T-cell (primary cell): ENCODE measurements at regions not wholly inside any gene's neighbourhood (a gene's known extent, or its start where the extent isn't known, plus 50 kb on each side); places are given as distances from the start of the nearest gene placed in this dataset.
"Not testable (repeated sequence)": the region's sequence is repeated elsewhere in the genome, so short reads cannot be mapped to it uniquely, and the experiment has no call there.

Experiments
- ATAC-seq, 4 experiments: fragments of 200-7000 bp in 3 of 4; fragments of 150-1000 bp in 1 of 4; cut with Tn5 transposase; replicated peaks in 1 of 4; 1 replicate in 3 of 4; 2 replicates in 1 of 4; pipeline ENCODE4 v1.10.0; 2021; ENCODE audit warnings: moderate library complexity in 3 of 4, mild to moderate bottlenecking in 2 of 4, moderate number of reproducible peaks in 1 of 4
- CTCF ChIA-PET, 2 donors: fragments of 300-600 bp; sonication (Branson Sonifier 250); formaldehyde crosslinking; loops; one replicate each; lab custom pipeline; 2022; ENCODE audit warnings: antibody characterized with exemption in 2 of 2; lab: Charles Lee
- POLR2A ChIA-PET, 2 donors: fragments of 300-600 bp; sonication (Branson Sonifier 250); formaldehyde crosslinking; loops; one replicate each; lab custom pipeline; 2022; ENCODE audit warnings: antibody characterized with exemption in 2 of 2; lab: Charles Lee
- DNase-seq, 35 experiments: peaks; one replicate each; pipeline versions ENCODE4 v3.0.0 to v3.0.0-alpha.2; 2013 to 2023
- H3K27ac ChIP-seq: one replicate; pipeline ENCODE4 v1.5.1; 2013; ENCODE audit warnings: low read length
- H3K27me3 ChIP-seq, 2 experiments: replicated peaks in 1 of 2; 1 replicate in 1 of 2; 2 replicates in 1 of 2; pipeline versions ENCODE4 v1.6.1 to v1.7.0; 2013; ENCODE audit warnings: low read length in 1 of 2, mixed read lengths in 1 of 2; ENCODE audit not compliant: control insufficient read depth in 2 of 2, insufficient read depth in 2 of 2; ENCODE audit errors: extremely low read depth in 1 of 2
- H3K36me3 ChIP-seq, 2 donors: 1 replicate in 1 of 2; 2 replicates in 1 of 2; pipeline versions ENCODE4 v1.6.1 to v1.7.0; 2013; ENCODE audit warnings: low read length in 1 of 2; ENCODE audit not compliant: control insufficient read depth in 2 of 2, insufficient read depth in 1 of 2; ENCODE audit errors: extremely low read depth in 1 of 2
- H3K4me1 ChIP-seq, 2 experiments: 1 replicate in 1 of 2; 2 replicates in 1 of 2; pipeline versions ENCODE4 v1.6.1 to v1.7.0; 2013; ENCODE audit warnings: low read length in 2 of 2, mixed read lengths in 1 of 2; ENCODE audit not compliant: insufficient read depth in 2 of 2, control insufficient read depth in 1 of 2; ENCODE audit errors: extremely low read depth in 1 of 2
- H3K4me3 ChIP-seq, 2 donors: 1 replicate in 1 of 2; 2 replicates in 1 of 2; pipeline versions ENCODE4 v1.5.1 to v1.7.0; 2013; ENCODE audit warnings: mild to moderate bottlenecking in 2 of 2, low read length in 1 of 2, moderate library complexity in 1 of 2; ENCODE audit not compliant: control insufficient read depth in 1 of 2; ENCODE audit errors: extremely low read depth in 1 of 2
- H3K9me3 ChIP-seq: 2 replicates; pipeline ENCODE4 v1.7.0; 2013
- H3K27ac Mint-ChIP-seq, 2 donors: one replicate each; pipeline ENCODE4 v1.8.0; 2020 to 2021; ENCODE audit warnings: mild to moderate bottlenecking in 2 of 2, mixed read lengths in 2 of 2
- H3K27me3 Mint-ChIP-seq, 2 donors: one replicate each; pipeline ENCODE4 v1.8.0; 2021 to 2022; ENCODE audit warnings: mixed read lengths in 2 of 2
- H3K36me3 Mint-ChIP-seq: one replicate; pipeline ENCODE4 v1.8.0; 2021; ENCODE audit warnings: mixed read lengths
- H3K4me1 Mint-ChIP-seq, 3 donors: one replicate each; pipeline ENCODE4 v1.8.0; 2020 to 2022; ENCODE audit warnings: mixed read lengths in 3 of 3, mild to moderate bottlenecking in 1 of 3
- H3K4me3 Mint-ChIP-seq, 3 donors: one replicate each; pipeline ENCODE4 v1.8.0; 2020 to 2022; ENCODE audit warnings: mild to moderate bottlenecking in 3 of 3, mixed read lengths in 3 of 3, moderate library complexity in 3 of 3
- H3K9me3 Mint-ChIP-seq, 3 donors: one replicate each; pipeline ENCODE4 v1.8.0; 2020 to 2022; ENCODE audit warnings: mixed read lengths in 3 of 3
- WGBS: methylation state at CpG from one replicate; pipeline ENCODE4 v1.1.5; 2013; ENCODE audit warnings: missing lambda C conversion rate; ENCODE audit not compliant: insufficient coverage; 5-methylcytosine and 5-hydroxymethylcytosine counted together

DNA sequence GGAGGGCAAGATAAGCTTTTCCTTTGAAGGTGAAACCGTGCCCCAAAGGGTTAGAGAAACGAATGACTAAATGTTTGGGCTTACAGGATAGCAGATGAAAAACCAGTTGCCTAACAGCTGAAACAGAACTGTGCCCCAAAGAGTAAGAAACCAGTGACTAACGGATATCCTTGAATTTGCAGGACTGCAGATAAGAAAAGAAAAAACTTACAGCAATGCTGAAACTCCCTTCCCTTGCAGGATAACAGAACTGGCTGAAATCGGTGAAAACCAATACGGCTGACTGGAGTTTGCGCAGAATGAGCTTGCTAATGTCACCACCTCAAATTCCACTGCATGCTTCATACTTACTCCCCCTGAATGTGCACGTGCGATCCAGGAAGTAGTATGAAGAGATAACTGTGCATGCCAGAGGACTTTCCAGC lies 175.2 kb upstream of the NLRP1 start:
- Histone ChIP-seq H3K27ac (no peak overlapping the region), H3K9me3 (no peaks in the 10 kb centered on the region), H3K4me1 (no peaks in the 10 kb centered on the region), H3K4me3 (no peak overlapping the region), H3K27me3 (peaks cover 0 to 33% of the 10 kb centered on the region in 2 experiments), H3K36me3 (no peaks in the 10 kb centered on the region)
- Mint-ChIP-seq H3K27me3 (peaks cover 36 to 37% of the 10 kb centered on the region in 2 donors), H3K9me3 (no peaks in the 10 kb centered on the region), H3K4me1 (no peaks in the 10 kb centered on the region), H3K4me3 (no peak overlapping the region), H3K36me3 (no peaks in the 10 kb centered on the region), H3K27ac (no peak overlapping the region)
- 30% methylated on average over 3 of the region's 8 CpGs for WGBS
- ChIA-PET CTCF (no interaction called here), POLR2A (no interaction called here)
- DNase-seq (no peak), ATAC-seq (no peak)

DNA sequence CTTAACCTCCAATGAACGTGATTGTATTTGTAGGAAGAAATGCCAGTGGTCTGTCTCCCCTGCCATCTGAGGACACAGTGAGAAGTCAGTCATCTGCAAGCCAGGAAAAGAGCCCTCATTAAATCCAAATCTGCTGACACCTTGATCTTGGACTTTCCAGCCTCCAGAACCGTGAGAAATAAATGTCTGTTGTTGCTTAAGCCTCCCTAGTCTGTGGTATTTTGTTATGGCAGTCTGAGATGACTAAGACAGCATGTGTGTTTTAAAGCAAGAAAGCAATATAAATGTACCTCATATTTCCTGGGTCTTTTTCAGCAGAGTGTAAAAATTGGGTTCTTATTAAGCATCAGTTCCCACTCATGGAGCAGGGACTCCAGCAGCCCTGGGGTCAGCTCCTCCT lies 177.9 kb upstream of the NLRP1 start:
- WGBS: no CpG with 5 or more reads among the region's 2 CpGs
- Mint-ChIP-seq H3K27ac (no peak overlapping the region), H3K4me1 (no peaks in the 10 kb centered on the region), H3K9me3 (no peaks in the 10 kb centered on the region), H3K36me3 (no peaks in the 10 kb centered on the region), H3K4me3 (no peak overlapping the region), H3K27me3 (peaks cover 30 to 33% of the 10 kb centered on the region in 2 donors)
- Histone ChIP-seq H3K9me3 (no peaks in the 10 kb centered on the region), H3K27ac (no peak overlapping the region), H3K4me3 (no peak overlapping the region), H3K27me3 (peaks cover 0 to 37% of the 10 kb centered on the region in 2 experiments), H3K4me1 (no peaks in the 10 kb centered on the region), H3K36me3 (no peaks in the 10 kb centered on the region)
- ATAC-seq: no peak
- CTCF ChIA-PET: no interaction called here
- DNase-seq: no peak
- POLR2A ChIA-PET: no interaction called here

DNA sequence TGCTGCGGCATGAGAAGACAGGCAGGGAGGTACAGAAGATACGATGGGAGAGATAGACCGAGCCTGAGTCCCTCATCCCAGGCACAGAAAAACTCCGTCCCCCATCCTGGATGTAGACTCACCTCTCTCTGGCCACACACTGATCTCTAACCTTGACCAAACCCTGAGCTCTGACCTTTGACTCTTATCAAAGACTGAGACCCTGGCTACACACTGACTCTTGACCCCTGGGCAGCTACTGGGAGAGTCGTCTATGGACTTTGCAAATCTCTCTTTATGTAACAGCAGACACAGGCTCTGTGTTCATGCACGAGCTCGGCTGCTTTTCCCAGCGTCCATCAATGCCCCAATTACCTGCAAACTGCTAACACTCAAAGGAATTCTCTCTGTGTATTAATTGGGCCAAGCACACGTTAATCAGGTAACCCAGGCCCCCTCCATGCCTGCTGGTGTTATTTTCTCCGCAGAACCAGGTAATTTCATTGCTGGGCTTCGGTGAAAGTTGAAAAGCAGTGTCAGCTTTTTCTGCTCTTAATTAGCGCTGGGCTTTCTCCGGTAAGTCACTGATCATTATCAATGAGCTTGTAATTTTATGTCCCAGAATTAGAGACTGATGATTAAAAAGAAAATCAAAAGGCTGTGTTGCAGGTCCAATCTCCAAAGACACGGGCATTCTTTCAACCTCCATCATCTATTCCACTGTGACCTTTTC lies 179.4 kb upstream of the NLRP1 start:
- DNase-seq (no peak), ATAC-seq (no peak)
- POLR2A ChIA-PET: no interaction called here
- Histone ChIP-seq H3K27ac (no peak overlapping the region), H3K9me3 (no peaks in the 10 kb centered on the region), H3K36me3 (no peaks in the 10 kb centered on the region), H3K4me1 (no peaks in the 10 kb centered on the region), H3K27me3 (peaks cover 0 to 29% of the 10 kb centered on the region in 2 experiments), H3K4me3 (no peak overlapping the region)
- Mint-ChIP-seq H3K27ac (no peak overlapping the region), H3K4me1 (no peaks in the 10 kb centered on the region), H3K36me3 (no peaks in the 10 kb centered on the region), H3K4me3 (no peak overlapping the region), H3K9me3 (no peaks in the 10 kb centered on the region), H3K27me3 (peaks cover 26 to 34% of the 10 kb centered on the region in 2 donors)
- WGBS: 67% methylated on average over 7 of the region's 14 CpGs
- CTCF ChIA-PET: no interaction called here

DNA sequence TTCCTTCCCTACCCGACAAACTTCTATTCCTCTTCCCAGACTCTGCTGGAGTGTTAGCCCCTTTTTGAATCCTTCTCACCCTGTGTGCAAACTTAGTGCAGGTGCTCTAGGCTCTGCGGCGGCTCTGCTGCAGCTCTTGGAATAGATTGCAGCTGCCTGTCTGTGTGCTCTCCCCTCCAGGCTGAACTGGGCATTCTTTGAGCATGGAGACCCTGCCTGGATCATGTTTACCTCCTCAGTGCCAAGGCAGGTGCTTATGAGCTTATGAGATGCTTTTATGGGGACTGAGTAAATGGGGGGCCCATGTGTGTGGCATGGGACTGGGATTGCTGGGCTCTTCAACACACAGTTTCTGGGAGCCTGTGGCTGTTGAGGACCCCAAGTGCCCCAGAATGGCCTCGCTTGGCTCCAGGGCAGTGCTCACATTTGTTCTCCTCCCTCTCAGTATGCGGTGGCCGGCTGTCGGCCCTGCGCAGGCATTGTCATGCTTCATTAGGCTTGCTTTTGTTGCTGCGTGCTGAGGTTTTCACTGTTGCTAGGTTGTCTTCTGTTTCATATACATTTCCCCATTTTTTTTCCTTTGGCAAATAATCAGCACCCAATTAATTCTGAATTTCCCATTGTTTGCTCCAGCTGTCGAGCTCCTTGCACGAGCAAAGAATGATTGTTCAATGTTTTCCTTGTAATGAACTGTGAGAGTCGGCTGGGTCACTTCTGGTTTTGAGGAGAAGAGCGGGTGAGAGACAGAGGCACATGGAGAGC lies 185.5 kb upstream of the NLRP1 start:
- Mint-ChIP-seq H3K27ac (no peak overlapping the region), H3K36me3 (no peaks in the 10 kb centered on the region), H3K4me1 (no peaks in the 10 kb centered on the region), H3K27me3 (peaks cover 16 to 21% of the 10 kb centered on the region in 2 donors), H3K4me3 (no peak overlapping the region), H3K9me3 (no peaks in the 10 kb centered on the region)
- DNase-seq (no peak), ATAC-seq (no peak)
- CTCF ChIA-PET: no interaction called here
- peaks cover 0 to 23% of the 10 kb centered on the region in 2 experiments for H3K27me3 ChIP-seq
- H3K4me1 ChIP-seq: no peaks in the 10 kb centered on the region
- H3K36me3 ChIP-seq: no peaks in the 10 kb centered on the region
- H3K27ac ChIP-seq: no peak overlapping the region
- no peak overlapping the region for H3K4me3 ChIP-seq
- 69% methylated on average over 11 of the region's 13 CpGs for WGBS
- no peaks in the 10 kb centered on the region for H3K9me3 ChIP-seq
- POLR2A ChIA-PET: no interaction called here

DNA sequence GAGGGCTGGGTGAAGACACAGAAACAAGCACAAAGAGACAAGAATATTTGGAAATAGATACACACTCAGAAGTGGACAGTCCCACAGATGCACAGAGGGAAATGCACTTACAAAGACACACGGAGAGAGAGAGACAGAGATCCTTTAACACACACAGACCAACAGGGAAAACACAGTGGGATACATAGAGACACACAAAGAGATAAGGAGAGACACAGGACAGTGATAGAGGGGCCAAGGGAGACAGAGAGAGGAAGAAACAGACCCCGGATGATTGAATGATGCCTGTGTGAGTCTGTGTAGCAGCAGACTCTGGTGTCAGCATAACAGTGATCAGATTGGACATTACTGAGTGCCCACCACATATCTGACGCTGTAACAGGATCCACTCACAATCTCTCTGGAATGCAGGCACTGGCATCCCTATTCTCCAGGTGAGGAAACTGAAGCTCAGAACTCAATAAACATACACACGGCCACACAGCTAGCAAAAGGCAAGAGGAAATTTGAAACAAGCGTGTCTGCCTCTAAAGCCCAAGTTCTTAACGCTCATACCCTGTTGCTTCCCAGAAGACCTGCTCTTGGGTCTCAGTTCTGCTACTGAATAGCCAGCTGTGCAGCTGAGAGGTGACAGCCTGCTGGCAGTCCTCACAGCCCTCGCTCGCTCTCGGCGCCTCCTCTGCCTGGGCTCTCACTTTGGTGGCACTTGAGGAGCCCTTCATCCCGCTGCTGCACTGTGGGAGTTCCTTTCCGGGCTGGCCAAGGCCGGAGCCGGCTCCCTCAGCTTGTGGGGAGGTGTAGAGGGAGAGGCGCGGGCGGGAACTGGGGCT lies 186.3 kb upstream of the NLRP1 start:
- H3K9me3 ChIP-seq: no peaks in the 10 kb centered on the region
- H3K36me3 ChIP-seq: no peaks in the 10 kb centered on the region
- ATAC-seq: no peak
- H3K27ac ChIP-seq: no peak overlapping the region
- H3K36me3 Mint-ChIP-seq: no peaks in the 10 kb centered on the region
- no peak for DNase-seq
- no peak overlapping the region for H3K4me3 Mint-ChIP-seq
- no peaks in the 10 kb centered on the region for H3K4me1 Mint-ChIP-seq
- no peaks in the 10 kb centered on the region for H3K4me1 ChIP-seq
- ChIA-PET POLR2A (no interaction called here), CTCF (no interaction called here)
- H3K27me3 Mint-ChIP-seq: peaks cover 21 to 29% of the 10 kb centered on the region in 2 donors
- 78% methylated on average over 4 of the region's 17 CpGs for WGBS
- H3K27me3 ChIP-seq: peaks cover 0 to 21% of the 10 kb centered on the region in 2 experiments
- H3K27ac Mint-ChIP-seq: no peak overlapping the region
- no peak overlapping the region for H3K4me3 ChIP-seq
- H3K9me3 Mint-ChIP-seq: no peaks in the 10 kb centered on the region

DNA sequence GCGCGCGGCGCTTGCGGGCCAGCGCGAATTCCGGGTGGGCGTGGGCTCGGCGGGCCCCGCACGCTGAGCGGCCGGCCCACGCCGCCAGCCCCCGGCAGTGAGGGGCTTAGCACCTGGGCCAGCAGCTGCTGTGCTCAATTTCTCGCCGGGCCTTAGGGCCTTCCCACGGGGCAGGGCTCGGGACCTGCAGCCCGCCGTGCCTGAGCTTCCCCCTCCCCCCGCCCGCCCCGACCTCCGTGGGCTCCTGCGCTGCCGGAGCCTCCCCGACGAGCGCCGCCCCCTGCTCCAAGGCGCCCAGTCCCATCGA lies 186.9 kb upstream of the NLRP1 start:
- H3K4me3 ChIP-seq, H3K4me1 Mint-ChIP-seq, H3K27ac Mint-ChIP-seq, H3K36me3 ChIP-seq, POLR2A ChIA-PET, ATAC-seq, H3K4me1 ChIP-seq, H3K36me3 Mint-ChIP-seq, H3K9me3 ChIP-seq, H3K27ac ChIP-seq, DNase-seq, H3K4me3 Mint-ChIP-seq, CTCF ChIA-PET, H3K9me3 Mint-ChIP-seq: not testable (repeated sequence)
- peaks cover 19 to 34% of the 10 kb centered on the region in 2 donors for H3K27me3 Mint-ChIP-seq
- peaks cover 0 to 17% of the 10 kb centered on the region in 2 experiments for H3K27me3 ChIP-seq
- WGBS: 90% methylated on average over 9 of the region's 36 CpGs
